ENCODE measurements at regions not wholly inside any gene's neighbourhood (a gene's known extent, or its start where the extent isn't known, plus 50 kb on each side); places are given as distances from the start of the nearest gene placed in this dataset.

GRCh38 chr3:124076235-124076634 lies 84.3 kb upstream of the ROPN1 start:
- H3K27ac Mint-ChIP-seq = no peak overlapping the region
- no peaks in the 10 kb centered on the region for H3K9me3 Mint-ChIP-seq
- no peak for DNase-seq
- H3K36me3 Mint-ChIP-seq (ENCODE audit: insufficient read depth in 2 of 2) = no peaks in the 10 kb centered on the region
- ATAC-seq (replicated peaks in 1 of 2) = no peak
- peaks cover 29% of the 10 kb centered on the region for H3K27me3 Mint-ChIP-seq (ENCODE audit: low read depth)
- H3K4me3 Mint-ChIP-seq = no peak overlapping the region
- H3K4me1 Mint-ChIP-seq (ENCODE audit: low read depth) = no peaks in the 10 kb centered on the region

- no peak overlapping the region for H3K27ac Mint-ChIP-seq
- H3K36me3 Mint-ChIP-seq (ENCODE audit: insufficient read depth in 2 of 2) = no peaks in the 10 kb centered on the region
- no peaks in the 10 kb centered on the region for H3K9me3 Mint-ChIP-seq
- H3K27me3 Mint-ChIP-seq (ENCODE audit: low read depth) = peaks cover 22% of the 10 kb centered on the region
- ATAC-seq (replicated peaks in 1 of 2) (no peak), DNase-seq (peak; percentile 11 to 30)
- no peaks in the 10 kb centered on the region for H3K4me1 Mint-ChIP-seq (ENCODE audit: low read depth)
- H3K4me3 Mint-ChIP-seq = no peak overlapping the region
Observed at GRCh38 chr3:124078953-124079911, 87.3 kb upstream of the ROPN1 start.

- peaks cover 22% of the 10 kb centered on the region for H3K27me3 Mint-ChIP-seq (ENCODE audit: low read depth)
- DNase-seq = no peak
- no peak overlapping the region for H3K4me3 Mint-ChIP-seq
- H3K4me1 Mint-ChIP-seq (ENCODE audit: low read depth) = no peaks in the 10 kb centered on the region
- H3K27ac Mint-ChIP-seq = no peak overlapping the region
- no peaks in the 10 kb centered on the region for H3K9me3 Mint-ChIP-seq
- no peak for ATAC-seq (replicated peaks in 1 of 2)
- H3K36me3 Mint-ChIP-seq (ENCODE audit: insufficient read depth in 2 of 2) = no peaks in the 10 kb centered on the region
Observed at GRCh38 chr3:124079912-124080276, 88.0 kb upstream of the ROPN1 start.

GRCh38 chr3:124082343-124082742 lies 90.4 kb upstream of the ROPN1 start:
- Mint-ChIP-seq H3K36me3 (ENCODE audit: insufficient read depth in 2 of 2) (no peaks in the 10 kb centered on the region), H3K4me1 (ENCODE audit: low read depth) (no peaks in the 10 kb centered on the region), H3K27ac (no peak overlapping the region), H3K27me3 (ENCODE audit: low read depth) (peaks cover 22% of the 10 kb centered on the region), H3K9me3 (no peaks in the 10 kb centered on the region), H3K4me3 (no peak overlapping the region)
- ATAC-seq (replicated peaks in 1 of 2) = no peak
- no peak for DNase-seq

- no peak overlapping the region for H3K4me3 Mint-ChIP-seq
- no peak for ATAC-seq (replicated peaks in 1 of 2)
- H3K9me3 Mint-ChIP-seq = no peaks in the 10 kb centered on the region
- no peaks in the 10 kb centered on the region for H3K4me1 Mint-ChIP-seq (ENCODE audit: low read depth)
- H3K27ac Mint-ChIP-seq = no peak overlapping the region
- H3K36me3 Mint-ChIP-seq (ENCODE audit: insufficient read depth in 2 of 2) = no peaks in the 10 kb centered on the region
- H3K27me3 Mint-ChIP-seq (ENCODE audit: low read depth) = peaks cover 21% of the 10 kb centered on the region
- no peak for DNase-seq
Observed at GRCh38 chr3:124084022-124084881, 92.3 kb upstream of the ROPN1 start.

GRCh38 chr3:124088801-124089200 lies 96.9 kb upstream of the ROPN1 start:
- no peak for ATAC-seq (replicated peaks in 1 of 2)
- no peak for DNase-seq
- H3K27me3 Mint-ChIP-seq (ENCODE audit: low read depth) = peaks cover 34% of the 10 kb centered on the region

GRCh38 chr3:124089214-124089613 lies 97.3 kb upstream of the ROPN1 start:
- H3K36me3 Mint-ChIP-seq (ENCODE audit: insufficient read depth in 2 of 2) = no peaks in the 10 kb centered on the region
- DNase-seq (no peak), ATAC-seq (replicated peaks in 1 of 2) (no peak)
- H3K4me1 Mint-ChIP-seq (ENCODE audit: low read depth) = no peaks in the 10 kb centered on the region
- no peaks in the 10 kb centered on the region for H3K9me3 Mint-ChIP-seq
- no peak overlapping the region for H3K27ac Mint-ChIP-seq
- H3K27me3 Mint-ChIP-seq (ENCODE audit: low read depth) = peaks cover 34% of the 10 kb centered on the region
- H3K4me3 Mint-ChIP-seq = no peak overlapping the region

More at GRCh38 chr3:124088801-124089200, 96.9 kb upstream of the ROPN1 start:
- H3K4me1 Mint-ChIP-seq (ENCODE audit: low read depth) = no peaks in the 10 kb centered on the region
- H3K4me3 Mint-ChIP-seq = no peak overlapping the region
- H3K27ac Mint-ChIP-seq = no peak overlapping the region
- no peaks in the 10 kb centered on the region for H3K9me3 Mint-ChIP-seq
- H3K36me3 Mint-ChIP-seq (ENCODE audit: insufficient read depth in 2 of 2) = no peaks in the 10 kb centered on the region

- Mint-ChIP-seq H3K4me1 (ENCODE audit: low read depth) (no peaks in the 10 kb centered on the region), H3K27me3 (ENCODE audit: low read depth) (peaks cover 31% of the 10 kb centered on the region), H3K4me3 (no peak overlapping the region), H3K9me3 (no peaks in the 10 kb centered on the region), H3K36me3 (ENCODE audit: insufficient read depth in 2 of 2) (no peaks in the 10 kb centered on the region), H3K27ac (no peak overlapping the region)
- ATAC-seq (replicated peaks in 1 of 2) (no peak), DNase-seq (no peak)
Observed at GRCh38 chr3:124091716-124092115, 99.8 kb upstream of the ROPN1 start.

- DNase-seq (no peak), ATAC-seq (replicated peaks in 1 of 2) (no peak)
- H3K27ac Mint-ChIP-seq = no peak overlapping the region
- peaks cover 28% of the 10 kb centered on the region for H3K27me3 Mint-ChIP-seq (ENCODE audit: low read depth)
- H3K4me1 Mint-ChIP-seq (ENCODE audit: low read depth) = no peaks in the 10 kb centered on the region
- no peaks in the 10 kb centered on the region for H3K36me3 Mint-ChIP-seq (ENCODE audit: insufficient read depth in 2 of 2)
- H3K4me3 Mint-ChIP-seq = no peak overlapping the region
- no peaks in the 10 kb centered on the region for H3K9me3 Mint-ChIP-seq
Observed at GRCh38 chr3:124092811-124093210, 100.9 kb upstream of the ROPN1 start.

GRCh38 chr3:124094496-124094895 lies 102.6 kb upstream of the ROPN1 start:
- Mint-ChIP-seq H3K36me3 (ENCODE audit: insufficient read depth in 2 of 2) (no peaks in the 10 kb centered on the region), H3K4me1 (ENCODE audit: low read depth) (no peaks in the 10 kb centered on the region), H3K9me3 (no peaks in the 10 kb centered on the region), H3K27ac (no peak overlapping the region), H3K27me3 (ENCODE audit: low read depth) (peaks cover 21% of the 10 kb centered on the region), H3K4me3 (no peak overlapping the region)
- no peak for DNase-seq
- ATAC-seq (replicated peaks in 1 of 2) = no peak

- ATAC-seq (replicated peaks in 1 of 2) = no peak
- H3K4me1 Mint-ChIP-seq (ENCODE audit: low read depth) = no peaks in the 10 kb centered on the region
Observed at GRCh38 chr3:124097362-124098131, 105.6 kb upstream of the ROPN1 start.

GRCh38 chr3:124101643-124102042 lies 109.7 kb upstream of the ROPN1 start:
- DNase-seq (no peak), ATAC-seq (replicated peaks in 1 of 2) (no peak)
- H3K9me3 Mint-ChIP-seq = no peaks in the 10 kb centered on the region
- H3K4me3 Mint-ChIP-seq = no peak overlapping the region
- no peaks in the 10 kb centered on the region for H3K36me3 Mint-ChIP-seq (ENCODE audit: insufficient read depth in 2 of 2)
- no peak overlapping the region for H3K27ac Mint-ChIP-seq
- H3K4me1 Mint-ChIP-seq (ENCODE audit: low read depth) = no peaks in the 10 kb centered on the region
- no peaks in the 10 kb centered on the region for H3K27me3 Mint-ChIP-seq (ENCODE audit: low read depth)

More at GRCh38 chr3:124097362-124098131, 105.6 kb upstream of the ROPN1 start:
- no peaks in the 10 kb centered on the region for H3K27me3 Mint-ChIP-seq (ENCODE audit: low read depth)
- H3K27ac Mint-ChIP-seq = no peak overlapping the region
- H3K36me3 Mint-ChIP-seq (ENCODE audit: insufficient read depth in 2 of 2) = no peaks in the 10 kb centered on the region
- no peak for DNase-seq
- H3K9me3 Mint-ChIP-seq = no peaks in the 10 kb centered on the region
- no peak overlapping the region for H3K4me3 Mint-ChIP-seq

Data from activated T-cell treated with anti-CD3 and anti-CD28 coated beads, Interleukin-2, amount 50 U/mL, for 72 hours (primary cell).